GM21737 (cell line): ENCODE measurements at regions not wholly inside any gene's neighbourhood (a gene's known extent, or its start where the extent isn't known, plus 50 kb on each side); places are given as distances from the start of the nearest gene placed in this dataset.

Source experiments
- ATAC-seq: cut with Tn5 transposase; IDR thresholded peaks from one replicate; pipeline ENCODE4 v1.9.1; 2021; ENCODE audit warnings: mild to moderate bottlenecking, moderate library complexity; ENCODE audit not compliant: unreplicated experiment

DNA sequence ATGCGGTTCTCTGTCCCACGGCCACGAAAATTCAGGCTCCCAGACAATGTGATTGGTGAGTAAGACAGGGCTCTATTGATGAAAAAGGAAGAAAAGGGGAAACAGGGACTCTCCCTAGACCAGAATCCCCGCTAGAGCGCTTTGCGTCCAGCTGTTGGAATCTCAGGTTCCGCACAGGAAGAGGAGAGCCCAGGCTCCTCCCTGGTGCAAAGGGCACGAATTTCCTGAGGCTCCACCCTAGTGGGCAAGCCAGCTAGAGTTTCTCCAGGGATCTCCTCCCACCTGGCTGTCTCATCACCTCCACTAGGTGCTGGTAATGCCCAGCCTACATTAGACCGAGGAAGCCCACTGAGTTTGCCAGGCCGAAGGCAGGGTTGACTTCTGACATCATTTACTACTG is 135.9 kb upstream of the SOX4 start:
- ATAC-seq = no peak

DNA sequence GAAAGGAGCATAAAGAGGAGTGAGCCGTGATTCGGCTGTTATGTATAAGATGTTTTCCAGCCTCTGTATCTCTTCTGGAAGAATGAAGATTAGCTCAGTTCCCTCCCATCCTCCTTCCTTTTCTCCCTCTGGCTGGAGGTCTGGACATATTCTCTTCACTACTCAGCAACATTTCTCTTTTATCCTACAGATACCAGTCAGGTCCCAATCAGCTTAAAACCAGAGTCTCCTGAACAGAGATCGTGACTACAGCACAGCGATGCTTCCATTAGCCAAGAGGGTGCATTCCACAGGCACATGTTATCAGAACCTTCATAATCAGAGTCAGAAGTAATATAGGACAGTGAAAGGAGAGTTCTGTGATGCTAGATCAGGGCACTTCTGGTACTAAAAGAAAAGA is 133.9 kb upstream of the SOX4 start:
- ATAC-seq = no peak

- ATAC-seq = no peak
Measured at GRCh38 chr6:21461844-21462518, 131.6 kb upstream of the SOX4 start.

DNA sequence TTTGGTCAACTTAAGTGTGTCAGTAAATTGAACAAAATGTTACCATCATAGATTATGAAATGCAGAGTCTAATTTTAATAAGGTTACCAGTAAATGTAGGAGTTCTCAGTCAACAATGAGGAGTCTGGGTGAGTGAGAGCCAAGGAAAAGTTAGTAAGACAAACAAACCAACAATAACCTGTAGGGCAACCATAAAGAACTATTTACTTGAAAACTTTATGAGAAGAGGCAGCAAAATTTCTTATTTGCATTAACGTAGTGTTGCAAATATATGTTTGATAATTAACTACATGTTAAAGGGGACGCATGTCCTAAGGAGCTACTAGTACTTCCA is 131.1 kb upstream of the SOX4 start:
- no peak for ATAC-seq

- no peak for ATAC-seq
Measured at GRCh38 chr6:21467091-21467490, 126.5 kb upstream of the SOX4 start.

DNA sequence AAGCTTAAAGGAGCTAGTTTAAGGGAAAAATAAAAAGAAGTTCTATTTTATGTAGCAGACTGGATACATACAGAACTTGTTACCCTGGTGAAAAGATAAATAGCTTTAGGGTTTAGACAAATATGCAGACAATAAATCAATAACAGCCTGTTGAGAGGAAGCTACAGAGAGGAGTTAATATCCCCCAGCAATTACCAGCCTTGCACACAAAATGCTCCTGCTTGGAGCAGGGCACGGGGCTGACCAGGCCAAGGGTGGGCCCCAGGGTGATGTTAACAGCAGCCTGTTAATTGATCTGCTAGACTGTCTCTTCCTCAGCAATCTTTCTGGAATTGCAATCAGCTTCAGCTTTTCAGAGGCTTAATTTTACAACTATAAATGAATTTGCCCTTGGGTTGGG is 125.1 kb upstream of the SOX4 start:
- no peak for ATAC-seq

DNA sequence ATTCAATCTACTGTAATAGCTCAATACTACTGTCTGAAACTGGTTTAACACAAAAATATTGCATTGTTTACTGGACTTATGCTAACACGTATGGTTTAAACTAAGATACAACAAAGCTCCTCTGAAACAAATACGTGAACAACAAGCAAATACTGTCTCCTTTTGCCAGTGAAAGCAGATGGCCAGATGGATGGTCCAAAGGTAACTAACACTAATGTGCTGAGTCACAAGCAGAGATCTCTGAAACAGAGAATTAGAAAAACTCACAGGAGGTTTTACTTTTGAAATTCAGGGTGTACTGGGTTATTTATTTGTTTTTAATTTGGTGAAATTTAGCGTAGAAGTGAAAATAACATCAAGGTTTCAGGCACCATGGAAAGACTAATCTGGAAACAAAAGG is 124.3 kb upstream of the SOX4 start:
- ATAC-seq = no peak

DNA sequence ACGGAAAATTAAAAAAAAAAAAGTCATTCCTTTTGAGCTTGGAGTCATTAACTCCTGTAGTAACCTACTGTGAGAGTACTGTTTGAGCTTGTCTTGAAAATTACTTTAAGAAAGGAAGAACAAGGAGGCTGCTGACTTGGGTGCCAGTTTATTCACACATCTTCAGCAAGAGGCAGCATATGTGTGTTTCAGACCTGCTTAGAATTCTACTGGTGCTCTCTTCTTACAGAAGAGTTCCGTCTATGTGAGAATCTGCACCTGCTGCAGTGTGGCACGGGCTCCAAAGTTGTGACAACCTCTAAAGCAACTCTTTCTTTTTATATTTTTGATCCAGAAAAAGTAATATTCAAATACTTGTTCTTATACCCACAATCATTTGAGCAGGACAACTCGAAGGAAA is 117.4 kb upstream of the SOX4 start:
- no peak for ATAC-seq

- ATAC-seq = no peak
Measured at GRCh38 chr6:21478411-21478810, 115.1 kb upstream of the SOX4 start.

DNA sequence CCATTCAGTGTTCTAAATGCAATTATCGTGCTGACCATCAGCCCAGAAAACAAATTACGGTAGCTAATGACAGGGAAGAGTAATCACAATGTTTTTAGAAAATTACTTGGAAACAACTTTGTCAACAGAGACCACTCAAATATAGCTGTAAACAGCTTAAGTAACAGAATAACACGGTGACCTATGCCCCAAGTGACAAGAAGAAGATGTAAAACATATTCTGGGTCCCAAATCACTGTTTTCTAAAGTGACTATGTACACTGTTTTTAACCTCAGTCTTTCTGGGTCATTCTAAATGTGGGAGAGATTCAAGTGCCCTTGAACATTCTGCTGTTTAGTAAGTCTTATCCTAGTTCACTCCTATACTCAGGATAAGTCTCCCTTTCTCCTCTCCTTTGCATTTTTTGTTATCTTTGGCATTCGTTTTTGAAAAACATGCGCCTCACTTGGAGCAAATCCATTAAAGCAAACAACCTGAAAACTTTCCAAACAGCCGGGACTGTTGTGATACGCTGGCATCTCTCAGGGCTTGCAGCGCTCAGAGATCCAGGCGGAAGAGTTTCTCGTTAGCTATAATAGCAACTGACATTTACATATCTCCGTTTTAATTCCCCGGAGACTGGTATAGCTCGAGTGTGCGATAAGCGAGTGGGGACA is 114.5 kb upstream of the SOX4 start:
- no peak for ATAC-seq

DNA sequence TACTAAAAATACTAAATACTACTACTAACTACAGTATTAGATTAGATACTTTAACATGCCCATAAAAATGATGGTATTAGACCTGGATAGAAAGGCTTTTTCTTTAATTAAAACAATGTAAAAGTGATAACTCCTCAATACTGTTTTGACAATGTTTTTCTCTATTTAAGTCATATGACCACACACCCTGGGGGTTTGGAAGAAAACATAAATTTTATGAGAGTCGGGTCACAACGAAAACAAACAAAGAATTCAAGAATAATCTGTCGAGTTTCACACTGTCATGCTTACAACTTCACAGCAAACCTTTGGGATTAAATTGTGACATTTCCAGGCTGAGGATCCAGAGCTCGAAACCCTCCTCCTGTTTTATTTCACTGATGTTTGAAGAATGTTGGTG is 107.4 kb upstream of the SOX4 start:
- ATAC-seq = no peak

GRCh38 chr6:21489826-21490225 is 103.7 kb upstream of the SOX4 start:
- no peak for ATAC-seq

GRCh38 chr6:21491955-21492354 is 101.6 kb upstream of the SOX4 start:
- no peak for ATAC-seq

GRCh38 chr6:21494505-21494904 is 99.0 kb upstream of the SOX4 start:
- ATAC-seq = no peak

GRCh38 chr6:21496196-21496595 is 97.4 kb upstream of the SOX4 start:
- no peak for ATAC-seq

DNA sequence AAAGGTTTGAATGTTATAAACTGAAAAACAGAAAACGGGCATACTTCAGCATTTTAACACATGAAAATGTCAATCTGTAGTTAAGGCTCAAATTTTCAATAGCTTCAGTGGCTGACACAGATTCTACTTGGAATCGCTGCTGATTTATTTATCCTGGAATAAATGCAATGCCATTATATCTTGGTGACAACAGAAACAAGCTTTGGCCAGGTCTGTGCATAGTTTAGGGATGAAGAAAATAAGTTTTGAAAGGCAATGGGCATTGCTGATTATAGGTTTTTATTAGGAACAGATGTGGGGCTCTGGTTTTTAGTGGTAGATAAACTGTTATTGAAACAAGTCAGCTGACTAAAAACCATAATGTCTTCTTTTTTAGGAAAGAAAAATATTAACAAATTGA is 96.8 kb upstream of the SOX4 start:
- no peak for ATAC-seq

- no peak for ATAC-seq
Measured at GRCh38 chr6:21500314-21501020, 93.1 kb upstream of the SOX4 start.

GRCh38 chr6:21501021-21501354 is 92.6 kb upstream of the SOX4 start:
- ATAC-seq = no peak

DNA sequence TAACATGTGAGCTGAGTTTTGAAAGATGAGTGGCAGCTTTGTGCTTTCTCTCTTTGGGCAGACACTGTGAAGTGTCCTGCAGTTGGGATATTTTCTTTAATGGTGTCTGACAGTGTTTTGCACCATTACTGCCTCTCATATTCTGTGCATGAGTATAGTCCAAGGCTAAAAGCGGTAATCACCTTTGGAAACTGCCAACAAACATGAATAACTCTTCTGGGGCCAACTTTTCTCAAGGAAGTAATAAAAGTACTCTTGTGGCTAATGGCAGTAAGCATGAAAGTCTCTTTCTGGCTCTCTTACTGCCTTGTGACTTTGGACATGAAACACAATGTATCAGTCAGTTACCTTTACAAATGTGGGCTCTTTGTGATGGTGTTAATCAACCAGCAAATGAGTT is 91.7 kb upstream of the SOX4 start:
- no peak for ATAC-seq

- no peak for ATAC-seq
Measured at GRCh38 chr6:21502682-21503081, 90.9 kb upstream of the SOX4 start.

DNA sequence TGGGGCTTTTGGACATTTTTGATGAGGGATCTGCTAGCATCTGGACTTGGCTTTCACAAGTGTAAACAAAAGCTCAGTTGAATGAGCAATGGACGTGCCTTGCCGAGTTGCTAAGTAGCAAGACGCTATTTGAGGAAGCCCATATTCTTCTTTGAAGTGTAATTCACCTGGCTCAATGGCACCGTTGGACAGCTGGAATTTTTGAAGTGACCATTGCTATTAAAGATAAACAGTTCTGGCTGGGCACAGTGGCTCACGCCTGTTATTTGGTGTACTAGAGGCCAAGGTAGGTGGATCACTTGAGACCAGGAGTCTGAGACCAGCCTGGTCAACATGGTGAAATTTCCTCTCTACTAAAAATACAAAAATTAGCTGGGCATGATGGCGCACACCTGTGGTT is 88.8 kb upstream of the SOX4 start:
- no peak for ATAC-seq

GRCh38 chr6:21505574-21505990 is 88.0 kb upstream of the SOX4 start:
- no peak for ATAC-seq

GRCh38 chr6:21506126-21506525 is 87.4 kb upstream of the SOX4 start:
- ATAC-seq = no peak
